Fibroblast of the aortic adventitia (primary cell): ENCODE measurements at regions not wholly inside any gene's neighbourhood (a gene's known extent, or its start where the extent isn't known, plus 50 kb on each side); places are given as distances from the start of the nearest gene placed in this dataset.

ENCODE experiments used
- DNase-seq: peaks from one replicate; pipeline ENCODE4 v3.0.0-alpha.2; 2010; ENCODE audit warnings: low read depth
- H3K4me3 ChIP-seq: 2 replicates; pipeline ENCODE4 v1.5.1; 2011; ENCODE audit warnings: low read depth, mild to moderate bottlenecking, control low read depth, low read length, moderate library complexity
- TF ChIP-seq, protein P1 (sequence below): IDR thresholded peaks from 2 replicates; pipeline ENCODE4 v1.5.1; 2011; ENCODE audit warnings: mild to moderate bottlenecking, low read length, control low read depth, inconsistent platforms; ENCODE audit not compliant: insufficient read depth

DNA sequence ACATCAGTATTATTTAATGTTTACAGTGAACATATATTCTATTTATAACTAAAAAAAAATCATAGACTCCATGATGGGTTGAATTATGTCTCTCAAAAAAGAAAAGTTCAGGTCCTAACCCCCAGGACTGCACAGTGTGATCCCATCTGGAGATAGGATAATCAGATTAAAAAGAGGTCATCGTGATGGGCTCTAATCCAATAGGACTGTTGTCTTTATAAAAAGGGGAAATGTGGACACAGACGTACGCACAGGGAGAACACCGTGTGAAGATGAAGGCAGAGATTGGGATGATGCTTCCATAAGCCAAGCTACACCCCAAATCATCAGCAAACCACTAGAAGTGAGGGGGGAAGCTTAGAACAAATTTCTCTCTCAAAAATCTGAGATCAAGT lies 221.4 kb downstream of the SNX18 start:
- DNase-seq, result no peak
- H3K4me3 ChIP-seq, result no peak overlapping the region
- TF ChIP-seq, protein P1, sequence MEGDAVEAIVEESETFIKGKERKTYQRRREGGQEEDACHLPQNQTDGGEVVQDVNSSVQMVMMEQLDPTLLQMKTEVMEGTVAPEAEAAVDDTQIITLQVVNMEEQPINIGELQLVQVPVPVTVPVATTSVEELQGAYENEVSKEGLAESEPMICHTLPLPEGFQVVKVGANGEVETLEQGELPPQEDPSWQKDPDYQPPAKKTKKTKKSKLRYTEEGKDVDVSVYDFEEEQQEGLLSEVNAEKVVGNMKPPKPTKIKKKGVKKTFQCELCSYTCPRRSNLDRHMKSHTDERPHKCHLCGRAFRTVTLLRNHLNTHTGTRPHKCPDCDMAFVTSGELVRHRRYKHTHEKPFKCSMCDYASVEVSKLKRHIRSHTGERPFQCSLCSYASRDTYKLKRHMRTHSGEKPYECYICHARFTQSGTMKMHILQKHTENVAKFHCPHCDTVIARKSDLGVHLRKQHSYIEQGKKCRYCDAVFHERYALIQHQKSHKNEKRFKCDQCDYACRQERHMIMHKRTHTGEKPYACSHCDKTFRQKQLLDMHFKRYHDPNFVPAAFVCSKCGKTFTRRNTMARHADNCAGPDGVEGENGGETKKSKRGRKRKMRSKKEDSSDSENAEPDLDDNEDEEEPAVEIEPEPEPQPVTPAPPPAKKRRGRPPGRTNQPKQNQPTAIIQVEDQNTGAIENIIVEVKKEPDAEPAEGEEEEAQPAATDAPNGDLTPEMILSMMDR, result no peak

DNA sequence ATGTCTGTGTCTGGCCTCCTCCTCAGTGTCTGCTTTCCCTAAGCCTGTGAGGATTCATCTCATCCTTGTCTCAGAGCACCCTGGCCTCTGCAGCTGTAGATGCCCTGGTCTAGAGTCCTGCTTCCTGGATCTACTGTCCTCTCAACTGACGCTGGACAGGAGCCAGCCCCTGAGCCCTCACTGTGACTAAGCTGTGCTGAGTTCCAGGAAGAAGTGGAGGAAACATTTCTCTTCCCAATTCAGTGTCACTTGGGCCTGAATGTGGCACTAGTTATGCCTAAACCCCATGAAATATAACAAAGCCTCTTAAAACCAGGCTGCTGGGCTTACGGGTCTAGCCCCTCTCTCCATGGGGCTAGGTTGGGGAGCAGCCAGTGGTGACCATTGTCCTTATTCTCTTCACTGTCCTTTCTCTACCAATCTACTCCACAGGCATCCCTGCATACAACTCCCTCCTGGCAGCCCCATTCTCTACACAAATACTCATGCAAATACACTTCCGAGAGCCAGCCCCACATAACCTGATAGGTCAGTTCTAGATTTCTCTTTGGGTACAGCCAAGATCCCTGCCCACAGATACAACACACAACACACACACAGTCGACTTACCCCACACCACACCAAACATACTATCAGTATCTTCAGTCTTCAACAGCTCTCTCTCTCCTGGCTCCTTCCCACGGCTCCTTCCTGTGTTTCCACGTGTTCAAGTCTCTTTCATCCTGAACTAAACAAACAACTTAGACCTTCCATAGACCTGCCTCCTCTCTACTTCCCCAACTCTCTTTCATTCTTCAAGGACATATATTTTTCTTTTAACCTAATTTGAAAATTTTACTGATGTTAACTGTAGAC lies 220.8 kb downstream of the SNX18 start:
- H3K4me3 ChIP-seq, result no peak overlapping the region
- TF ChIP-seq, protein P1, result no peak
- peak; percentile 47 for DNase-seq

DNA sequence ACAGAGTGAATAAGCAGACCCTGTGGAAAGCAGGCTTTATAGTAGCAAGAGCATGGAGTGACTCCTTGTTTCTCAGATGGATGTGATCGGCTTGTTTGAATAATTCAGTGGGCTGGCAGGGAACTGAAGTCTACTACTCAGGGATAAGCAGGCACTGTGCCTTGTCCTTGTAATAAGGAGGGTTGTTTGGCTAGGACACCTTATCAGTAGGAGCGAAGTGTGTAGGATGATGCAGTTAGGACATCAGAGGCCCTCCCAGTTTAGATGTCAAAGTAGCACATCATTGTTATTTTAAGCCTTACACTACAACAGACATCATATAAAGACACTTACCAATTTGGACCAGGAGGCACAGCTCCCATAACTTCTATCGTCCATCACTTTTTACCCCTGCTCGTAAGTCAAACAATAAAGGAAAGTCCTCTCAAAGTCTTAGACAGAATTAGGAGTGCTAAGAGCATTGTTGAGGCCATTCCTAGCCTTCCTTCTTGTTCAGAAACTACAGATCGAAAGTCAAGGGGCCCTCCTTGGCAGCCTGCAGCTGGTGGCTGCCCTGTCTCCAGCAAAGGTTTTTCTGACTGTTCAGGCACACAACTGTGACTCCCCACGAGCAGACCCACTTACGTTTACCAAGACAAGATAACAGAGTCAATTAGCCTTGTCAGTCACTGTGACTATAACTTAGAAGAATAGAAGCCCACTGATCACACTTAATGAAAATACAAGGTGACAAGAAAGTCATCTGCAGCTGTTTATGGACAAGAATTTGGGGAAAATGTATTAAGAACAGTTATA lies 218.6 kb downstream of the SNX18 start:
- TF ChIP-seq, protein P1, result no peak
- no peak overlapping the region for H3K4me3 ChIP-seq
- DNase-seq, result peak; percentile 23

DNA sequence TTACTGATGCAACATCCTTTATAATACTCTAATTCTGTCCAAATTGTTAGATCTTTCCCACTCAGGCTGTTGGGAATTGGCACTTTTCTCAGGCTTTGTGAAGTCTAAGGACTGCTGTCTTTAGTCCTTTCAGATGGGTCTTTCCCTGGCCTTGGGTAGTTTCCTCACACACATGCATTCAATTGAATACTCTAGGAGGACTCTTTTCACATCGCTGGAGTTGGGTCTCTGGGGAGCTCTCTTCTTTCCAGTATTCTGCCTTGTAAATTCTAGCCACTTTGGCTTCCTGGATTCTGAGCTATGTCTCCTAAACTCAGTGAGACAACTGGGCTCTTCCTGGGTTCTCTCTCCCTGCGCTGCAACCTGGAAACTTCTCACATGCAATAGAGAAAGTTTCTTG lies 215.5 kb downstream of the SNX18 start:
- TF ChIP-seq, protein P1, result no peak
- DNase-seq, result no peak
- H3K4me3 ChIP-seq, result no peak overlapping the region

DNA sequence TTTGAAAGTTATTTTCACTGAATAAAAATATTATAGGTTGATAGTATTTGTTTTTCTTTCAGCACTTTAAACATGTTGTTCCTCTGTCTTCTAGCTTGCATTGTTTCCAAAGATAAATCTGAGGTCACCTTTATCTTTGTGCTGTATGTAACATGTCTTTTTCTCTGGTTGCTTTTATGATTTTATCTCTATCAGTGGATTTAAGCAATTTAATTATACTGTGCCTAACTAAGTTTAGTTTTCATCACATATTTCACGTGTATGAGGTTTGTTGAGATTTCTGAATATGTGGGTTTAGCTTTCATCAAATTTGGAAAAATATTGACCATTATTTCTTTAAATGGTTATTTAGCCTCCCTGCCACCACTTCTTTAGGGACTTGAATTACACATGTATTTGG lies 214.5 kb downstream of the SNX18 start:
- DNase-seq, result no peak
- TF ChIP-seq, protein P1, result no peak
- H3K4me3 ChIP-seq, result no peak overlapping the region

DNA sequence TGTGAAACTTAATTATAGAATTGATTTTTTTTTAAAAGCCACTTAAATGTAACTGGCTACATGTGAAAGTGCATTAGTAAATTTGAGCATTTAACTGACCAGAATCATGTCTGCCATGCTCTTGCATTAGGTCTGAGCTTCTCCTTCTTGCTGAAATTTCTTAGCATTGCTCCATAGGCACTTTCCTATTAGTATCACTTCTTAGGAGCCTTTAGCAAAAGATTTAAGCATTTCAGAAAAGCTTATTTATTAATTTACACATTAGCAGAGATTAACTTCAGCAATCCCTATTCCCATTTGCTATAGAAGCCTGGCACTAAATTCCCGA lies 211.0 kb downstream of the SNX18 start:
- DNase-seq, result no peak
- H3K4me3 ChIP-seq, result no peak overlapping the region
- TF ChIP-seq, protein P1, result no peak
